K562 (cell line): ENCODE measurements at regions not wholly inside any gene's neighbourhood (a gene's known extent, or its start where the extent isn't known, plus 50 kb on each side); places are given as distances from the start of the nearest gene placed in this dataset.

Experiments
- ATAC-seq: fragments of 200-7000 bp; cut with Tn5 transposase; 3 replicates; pipeline ENCODE4 v1.9.1; 2020; ENCODE audit warnings: moderate library complexity
- BruUV-seq: library from RNA; stranded (reverse); fragments of 400-500 nt; replicated peaks from 2 replicates; lab custom pipeline; 2021; lab: Mats Ljungman, UMichigan
- CTCF ChIA-PET: fragments of 300-600 bp; formaldehyde crosslinking; extraction: SDS; loops from one replicate; lab custom pipeline; 2021; ENCODE audit warnings: low intra/inter-chr PET ratio; lab: Yijun Ruan, JAX
- POLR2A ChIA-PET: fragments of 300-600, 350-650 bp; sonication (Branson Sonifier 250); formaldehyde crosslinking; extraction: SDS; loops from one replicate; lab custom pipeline; 2021; ENCODE audit warnings: antibody characterized with exemption, inconsistent platforms; lab: Yijun Ruan, JAX
- DNase-seq, 4 experiments: peaks; one replicate each; pipeline versions ENCODE4 v3.0.0 to v3.0.0-alpha.2; 2011 to 2018; ENCODE audit warnings: low spot score in 3 of 4, mixed read lengths in 3 of 4; ENCODE audit errors: extremely low read depth in 1 of 4
- FAIRE-seq: peaks from 2 replicates; lab custom pipeline; 2011; peaks lifted over from hg19 to GRCh38; lab: Jason Lieb, UNC
- H2AFZ ChIP-seq: 2 replicates; pipeline ENCODE4 v1.6.0; 2011; ENCODE audit warnings: low read depth, low read length, control low read depth, inconsistent platforms
- H3K27ac ChIP-seq: fragments of 200-600 bp; 3 replicates; pipeline ENCODE4 v1.8.0; 2011; ENCODE audit warnings: low read depth, mild to moderate bottlenecking, control low read depth, inconsistent platforms, low read length, moderate library complexity, mixed read lengths; ENCODE audit errors: extremely low read depth
- H3K27me3 ChIP-seq, 2 experiments: fragments of 300-600 bp in 1 of 2; 2 replicates in 1 of 2; 3 replicates in 1 of 2; pipeline versions ENCODE4 v1.6.0 to v1.8.0; 2011; ENCODE audit warnings: inconsistent platforms in 2 of 2, low read length in 2 of 2, mild to moderate bottlenecking in 1 of 2, mixed read lengths in 1 of 2, moderate library complexity in 1 of 2; ENCODE audit not compliant: control insufficient read depth in 2 of 2, insufficient read depth in 2 of 2
- H3K36me3 ChIP-seq: fragments of 300-600 bp; 3 replicates; pipeline ENCODE4 v1.8.0; 2011; ENCODE audit warnings: mild to moderate bottlenecking, low read length, inconsistent platforms; ENCODE audit not compliant: control insufficient read depth, insufficient read depth
- H3K4me1 ChIP-seq, 2 experiments: fragments of 200-600 bp in 1 of 2; replicated peaks in 1 of 2; 2 replicates in 1 of 2; 3 replicates in 1 of 2; pipeline versions ENCODE4 v1.5.1 to v1.8.0; 2011; ENCODE audit warnings: inconsistent platforms in 2 of 2, low read length in 2 of 2, mild to moderate bottlenecking in 1 of 2, mixed read lengths in 1 of 2, moderate library complexity in 1 of 2; ENCODE audit not compliant: control insufficient read depth in 2 of 2, insufficient read depth in 2 of 2
- H3K4me2 ChIP-seq: 2 replicates; pipeline ENCODE4 v1.6.1; 2011; ENCODE audit warnings: low read length, control low read depth, inconsistent platforms, mixed read lengths; ENCODE audit not compliant: insufficient read depth
- H3K4me3 ChIP-seq: fragments of 200-600 bp; sonication (generic), shearing (Covaris generic); 2 replicates; pipeline ENCODE4 v1.5.1; 2016; ENCODE audit warnings: control low read depth, inconsistent platforms
- H3K79me2 ChIP-seq: fragments of 200-600 bp; 3 replicates; pipeline ENCODE4 v1.8.0; 2011; ENCODE audit warnings: low read length, inconsistent platforms; ENCODE audit not compliant: control insufficient read depth, insufficient read depth
- H3K9ac ChIP-seq, 2 experiments: 2 replicates each; pipeline versions ENCODE4 v1.6.0 to v1.6.1; 2011; ENCODE audit warnings: low read depth in 2 of 2, low read length in 2 of 2, control low read depth in 1 of 2, inconsistent platforms in 1 of 2, mild to moderate bottlenecking in 1 of 2, mixed read lengths in 1 of 2; ENCODE audit not compliant: insufficient read depth in 1 of 2
- H3K9me1 ChIP-seq: one replicate; pipeline ENCODE4 v1.6.0; 2011; ENCODE audit warnings: inconsistent platforms, mild to moderate bottlenecking, low read length, moderate library complexity; ENCODE audit not compliant: control insufficient read depth, insufficient read depth
- H3K9me3 ChIP-seq: replicated peaks from 2 replicates; pipeline ENCODE4 v1.5.1; 2011; ENCODE audit warnings: low read depth, low read length, inconsistent platforms; ENCODE audit not compliant: control insufficient read depth, insufficient read depth
- H4K20me1 ChIP-seq: replicated peaks from 2 replicates; pipeline ENCODE4 v1.6.1; 2011; ENCODE audit warnings: low read length, inconsistent platforms, mixed read lengths; ENCODE audit not compliant: control insufficient read depth, insufficient read depth
- BRF1 ChIP-seq: IDR thresholded peaks from 3 replicates; pipeline ENCODE4 v1.6.1; 2011; ENCODE audit warnings: borderline replicate concordance, mild to moderate bottlenecking; ENCODE audit not compliant: insufficient read length; ENCODE audit errors: extremely low read depth
- HDAC6 ChIP-seq: IDR thresholded peaks from 2 replicates; pipeline ENCODE4 v1.6.1; 2012; ENCODE audit warnings: low read depth, mild to moderate bottlenecking, control low read depth, inconsistent platforms, low read length, moderate library complexity
- PTTG1 ChIP-seq: fragments of 450-650 bp; IDR thresholded peaks from 2 replicates; pipeline ENCODE4 v1.6.1; 2016; ENCODE audit warnings: low read depth, mild to moderate bottlenecking, missing genetic modification characterization, missing compliant biosample characterization
- RFX7 ChIP-seq: fragments of 250-450 bp; sonication (Bioruptor Pico); IDR thresholded peaks from 2 replicates; pipeline ENCODE4 v1.5.1; 2021; ENCODE audit warnings: mild to moderate bottlenecking
- SAFB ChIP-seq: fragments of 200-400 bp; formaldehyde crosslinking; IDR thresholded peaks from 2 replicates; pipeline ENCODE4 v1.6.1; 2017; ENCODE audit warnings: low read depth, low read length, borderline replicate concordance
- SREBF1 ChIP-seq: fragments of 150-350 bp; IDR thresholded peaks from 2 replicates; pipeline ENCODE4 v1.6.1; 2014; ENCODE audit warnings: antibody characterized with exemption, low read depth, low read length, borderline replicate concordance
- ZBTB11 ChIP-seq, 3 experiments: fragments of 200-800 bp in 1 of 3; fragments of 250-450 bp in 1 of 3; fragments of 450-650 bp in 1 of 3; sonication (Bioruptor Pico) in 1 of 3; sonication (Bioruptor generic) in 1 of 3; formaldehyde crosslinking in 1 of 3; IDR thresholded peaks; 2 replicates each; pipeline versions ENCODE4 v1.6.1 to v1.8.0; 2016 to 2022; ENCODE audit warnings: mild to moderate bottlenecking in 2 of 3, missing genetic modification characterization in 2 of 3, missing compliant biosample characterization in 1 of 3, moderate library complexity in 1 of 3
- ZNF140 ChIP-seq: fragments of 250-450 bp; sonication (Bioruptor Pico); IDR thresholded peaks from 2 replicates; pipeline ENCODE4 v1.8.0; 2021; ENCODE audit warnings: moderate library complexity, mild to moderate bottlenecking, inconsistent platforms
- ZNF316 ChIP-seq: fragments of 450-650 bp; IDR thresholded peaks from 2 replicates; pipeline ENCODE4 v1.6.1; 2016
- WGBS: fragments of 100-300 bp; shearing (Covaris generic); methylation state at CpG from one replicate; pipeline ENCODE4 v1.1.6; 2016; ENCODE audit warnings: low coverage, mixed read lengths; ENCODE audit not compliant: insufficient coverage; ENCODE audit errors: missing lambda C conversion rate; 5-methylcytosine and 5-hydroxymethylcytosine counted together
- in situ Hi-C: fragments of 300-500 bp; cut with MboI; formaldehyde crosslinking; loops from 4 replicates; pipeline ENCODE4 v1.15.0; 2018; ENCODE audit warnings: inconsistent platforms, mixed read lengths
- intact Hi-C: fragments of 100-400 bp; cut with micrococcal nuclease; formaldehyde crosslinking; loops from 2 replicates; pipeline ENCODE4 v1.14.2; 2022

- no peak for TF ChIP-seq ZBTB11 (CRISPR knock-in tag; IDR thresholded peaks at IDR 0.05)
- TF ChIP-seq PTTG1 (tag), result no peak
Observed at GRCh38 chr16:6008670-6009069, 911.1 kb upstream of the EEF2KMT start (continued).

GRCh38 chr16:5993356-5993755, 895.8 kb upstream of the EEF2KMT start:
- Histone ChIP-seq H3K9me3 (no peaks in the 10 kb centered on the region), H3K79me2 (no peaks in the 10 kb centered on the region), H3K27ac (no peak overlapping the region), H3K27me3 (no peaks in the 10 kb centered on the region; a peak in 1 of 5 replicates), H3K4me3 (no peak overlapping the region), H3K36me3 (no peaks in the 10 kb centered on the region), H3K4me2 (no peak overlapping the region), H4K20me1 (no peaks in the 10 kb centered on the region; the same call in 1 of the 2 replicates), H2AFZ (no peak overlapping the region), H3K9me1 (no peaks in the 10 kb centered on the region), H3K9ac (no peak overlapping the region), H3K4me1 (no peaks in the 10 kb centered on the region; a peak in 1 of 5 replicates)
- ATAC-seq (no peak), FAIRE-seq (no peak), DNase-seq (no peak)
- ChIA-PET POLR2A (no interaction called here), CTCF (no interaction called here)
- WGBS, result 4% methylated on average over 2 of the region's 2 CpGs
- in situ Hi-C loops (no loop called here), intact Hi-C loops (no loop called here)
- TF ChIP-seq SAFB (no peak), ZNF140 (no peak), HDAC6 (no peak), RFX7 (CRISPR knock-in tag) (no peak), BRF1 (no peak), ZNF316 (no peak), SREBF1 (no peak)
- BruUV-seq, result no TSS peak
